ENCODE measurements at regions not wholly inside any gene's neighbourhood (a gene's known extent, or its start where the extent isn't known, plus 50 kb on each side); places are given as distances from the start of the nearest gene placed in this dataset.
"Not testable (repeated sequence)": the region's sequence is repeated elsewhere in the genome, so short reads cannot be mapped to it uniquely, and the experiment has no call there.

DNA sequence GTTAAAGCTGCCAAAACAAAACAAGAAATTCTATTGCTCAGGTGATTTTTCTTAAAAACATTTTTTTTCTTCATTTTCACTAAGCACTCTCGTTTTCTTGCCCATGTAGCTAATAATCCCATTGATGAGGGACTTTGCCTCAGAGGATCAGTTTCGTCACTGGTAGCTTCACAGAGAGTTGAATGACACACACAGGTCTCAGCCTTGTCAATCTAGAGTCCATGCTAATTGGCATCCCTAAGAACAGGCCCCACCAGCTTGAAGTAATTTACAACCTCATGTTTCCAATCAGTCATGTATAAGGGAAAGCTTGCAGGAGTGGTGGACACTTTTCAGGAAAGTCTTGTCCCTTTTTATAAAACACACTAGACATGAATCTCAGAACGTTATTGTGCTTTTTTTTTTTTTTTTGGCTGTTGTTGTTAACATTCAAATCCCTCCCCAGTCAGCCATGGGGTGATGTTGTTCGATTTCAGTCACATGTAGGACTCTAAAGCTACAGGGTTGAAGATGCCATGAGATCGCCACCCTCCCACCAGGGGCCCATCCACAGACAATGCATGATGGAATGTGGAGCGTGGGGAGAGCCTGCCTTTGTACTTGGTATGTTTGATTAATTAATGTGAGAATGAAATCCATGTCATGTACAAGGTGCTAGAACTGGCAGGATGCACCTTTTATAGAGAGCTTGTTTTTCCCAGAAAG, 232.4 kb upstream of the FZD8 start:
- no peak for DNase-seq

DNA sequence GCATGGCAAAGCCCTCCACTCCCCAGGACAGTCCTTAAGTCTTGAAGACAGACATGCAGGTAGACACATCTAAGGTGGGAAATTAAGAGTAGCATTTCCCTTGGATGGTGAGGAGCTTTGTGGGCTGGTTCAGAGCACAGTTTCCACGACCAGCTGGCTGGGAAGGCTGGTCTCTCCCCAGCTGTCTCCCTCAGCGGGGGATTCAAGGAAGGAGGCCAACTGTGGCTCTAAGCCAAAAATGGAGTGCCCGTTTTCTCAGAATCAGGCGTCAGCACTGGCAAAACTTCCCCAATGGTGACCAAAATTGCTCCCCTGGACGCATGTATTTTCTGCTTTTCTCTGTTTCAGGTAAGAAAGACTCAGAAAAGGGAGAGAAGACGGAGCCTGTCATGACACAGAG, 230.6 kb upstream of the FZD8 start:
- DNase-seq, result no peak

DNA sequence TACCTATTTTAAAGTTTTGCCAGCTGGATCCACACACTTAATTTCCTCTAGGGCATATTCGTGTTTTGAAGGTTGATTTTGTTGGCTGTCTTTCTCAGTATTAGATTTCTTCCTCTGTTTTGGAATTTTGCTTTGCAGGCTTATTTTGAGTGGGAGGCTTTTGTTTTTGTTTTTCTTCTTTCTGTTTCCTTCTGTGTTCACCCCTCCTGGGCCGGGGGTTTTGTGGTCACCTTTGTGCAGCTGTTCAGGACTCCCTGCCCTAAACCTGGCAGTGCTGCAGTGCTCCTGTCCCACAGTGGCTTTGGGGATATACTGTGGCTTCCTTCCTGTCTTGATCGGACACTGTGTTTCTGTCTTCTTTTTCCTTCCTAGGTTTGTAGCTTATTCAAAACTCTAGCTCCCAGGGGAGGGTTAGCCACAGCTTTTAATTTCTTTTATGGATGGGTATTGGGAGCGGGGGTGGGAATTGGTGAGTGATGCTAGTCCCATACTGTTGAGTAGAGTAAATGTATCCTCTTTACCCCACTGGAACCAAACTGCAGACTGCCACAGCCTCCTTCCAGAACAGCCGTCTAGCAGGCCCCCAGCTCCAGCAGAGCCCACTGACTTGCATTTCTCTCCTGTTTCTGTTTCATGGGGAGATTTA, 228.7 kb upstream of the FZD8 start:
- DNase-seq, result no peak

DNA sequence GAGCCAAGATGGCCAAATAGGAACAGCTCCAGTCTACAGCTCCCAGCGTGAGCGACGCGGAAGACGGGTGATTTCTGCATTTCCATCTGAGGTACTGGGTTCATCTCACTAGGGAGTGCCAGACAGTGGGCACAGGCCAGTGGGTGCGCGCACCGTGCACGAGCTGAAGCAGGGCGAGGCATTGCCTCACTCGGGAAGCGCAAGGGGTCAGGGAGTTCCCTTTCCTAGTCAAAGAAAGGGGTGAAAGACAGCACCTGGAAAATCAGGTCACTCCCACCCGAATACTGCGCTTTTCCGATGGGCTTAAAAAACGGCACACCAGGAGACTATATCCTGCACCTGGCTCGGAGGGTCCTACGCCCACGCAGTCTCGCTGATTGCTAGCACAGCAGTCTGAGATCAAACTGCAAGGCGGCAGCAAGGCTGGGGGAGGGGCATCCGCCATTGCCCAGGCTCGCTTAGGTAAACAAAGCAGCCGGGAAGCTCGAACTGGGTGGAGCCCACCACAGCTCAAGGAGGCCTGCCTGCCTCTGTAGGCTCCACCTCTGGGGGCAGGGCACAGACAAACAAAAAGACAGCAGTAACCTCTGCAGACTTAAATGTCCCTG, 216.7 kb upstream of the FZD8 start:
- not testable (repeated sequence) for DNase-seq

DNA sequence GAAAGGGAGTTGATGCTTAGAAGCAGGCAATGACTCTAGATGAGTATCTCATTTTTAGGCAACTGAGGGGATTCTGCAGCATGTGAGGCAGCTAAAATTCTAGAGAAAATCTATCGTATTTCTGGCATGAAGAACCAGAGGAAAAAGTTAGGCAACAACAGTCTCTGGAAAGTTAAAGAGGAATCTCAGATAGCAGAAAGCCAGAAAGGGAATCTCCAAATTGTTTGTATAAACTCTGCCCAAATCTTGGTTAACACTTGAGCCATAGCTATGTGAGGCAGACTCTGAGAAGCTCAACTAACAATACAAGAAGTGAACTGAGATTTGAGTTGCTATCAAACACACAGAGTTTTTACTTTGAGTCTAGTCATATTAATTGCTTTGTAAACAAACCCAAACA, 215.8 kb upstream of the FZD8 start:
- DNase-seq, result no peak

DNA sequence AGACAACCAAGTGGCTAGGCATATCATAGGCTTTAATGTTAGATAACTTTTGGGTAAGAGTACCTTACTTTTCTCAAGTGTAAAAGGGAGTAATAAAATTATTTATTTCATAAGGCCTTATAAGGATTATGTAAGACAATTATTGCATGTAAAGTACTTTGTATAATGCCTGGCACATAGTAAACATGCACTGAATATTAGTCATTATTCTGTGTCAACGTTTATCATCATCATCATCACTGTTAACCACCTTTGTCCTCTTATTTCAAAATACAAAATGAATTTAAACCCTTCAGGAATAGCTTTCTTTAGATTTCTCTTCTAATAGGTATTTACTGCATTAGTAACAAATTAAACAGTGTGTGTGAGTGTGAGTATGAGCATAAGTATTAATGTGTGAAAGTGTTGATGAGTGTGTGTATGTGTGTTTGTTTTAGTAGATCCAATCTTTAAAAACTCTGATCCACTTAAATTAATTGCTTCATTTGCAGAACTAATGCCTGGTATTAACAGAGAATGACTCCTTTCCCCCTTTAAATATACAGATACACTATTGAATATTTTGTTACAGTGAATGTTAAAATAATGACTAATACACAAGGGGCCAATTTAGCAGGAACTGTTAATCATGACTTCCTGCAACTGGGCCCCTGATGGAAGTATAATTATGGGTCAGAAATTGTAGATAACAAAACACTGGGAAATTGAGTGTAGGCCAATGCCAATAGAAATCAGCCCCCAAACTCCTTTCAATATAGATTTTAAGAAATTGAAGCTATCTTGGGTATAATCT, 213.3 kb upstream of the FZD8 start:
- no peak for DNase-seq

DNA sequence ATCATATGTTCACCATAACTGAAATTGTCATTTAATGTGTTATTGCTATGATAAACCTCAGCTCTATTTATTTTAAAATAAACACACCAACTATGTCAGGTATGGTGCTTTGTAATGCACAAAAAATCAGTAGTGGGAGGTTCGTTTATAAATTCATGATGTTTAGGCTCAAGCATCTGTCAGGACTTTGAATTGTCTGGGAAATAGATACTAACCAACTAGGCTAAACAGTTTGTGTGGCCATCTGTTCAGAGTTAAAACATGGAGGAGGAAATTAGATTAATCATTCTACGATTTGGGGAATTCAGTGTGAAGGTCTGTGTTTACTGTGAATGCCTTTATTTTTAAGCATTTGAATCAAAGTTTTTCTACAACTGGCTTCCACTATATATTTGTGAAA, 212.6 kb upstream of the FZD8 start:
- DNase-seq, result no peak

DNA sequence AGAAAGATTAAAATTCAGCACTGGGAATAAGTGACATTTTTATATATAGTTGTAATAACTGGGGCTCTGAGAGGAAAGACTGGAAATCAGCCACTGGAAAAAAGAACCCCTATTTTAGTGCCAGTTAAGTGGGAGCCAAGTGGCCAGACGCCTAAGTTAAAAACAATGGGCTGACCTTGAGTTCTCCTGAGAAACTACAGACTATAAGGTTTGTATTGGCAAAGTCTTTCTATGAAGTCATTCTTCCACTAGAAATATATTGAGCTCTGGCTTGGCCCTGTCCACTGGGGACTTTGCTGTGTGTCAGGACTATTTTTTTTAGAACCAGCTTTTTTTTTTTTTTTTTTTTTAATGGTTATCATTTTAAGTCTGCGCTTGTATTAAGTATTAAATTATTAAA, 210.6 kb upstream of the FZD8 start:
- no peak for DNase-seq

DNA sequence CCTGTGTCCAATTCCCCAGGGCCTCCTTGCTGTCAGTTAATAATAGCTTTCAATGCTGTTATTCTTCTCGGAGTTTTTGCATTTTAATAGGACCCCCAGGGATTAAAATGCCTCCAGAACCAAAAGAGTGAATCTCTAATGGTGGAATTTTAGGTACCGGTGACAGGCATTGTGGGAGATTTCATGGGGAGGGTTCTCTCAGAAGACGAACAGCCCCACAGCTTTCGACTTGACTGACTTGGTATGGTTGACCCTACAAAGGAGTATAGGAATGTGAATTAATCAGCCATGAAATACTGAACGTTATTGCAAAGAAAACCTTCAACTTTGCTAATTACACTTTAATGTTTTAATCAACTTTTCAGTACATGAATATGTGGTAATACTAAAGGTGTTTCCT, 206.3 kb upstream of the FZD8 start:
- no peak for DNase-seq

DNA sequence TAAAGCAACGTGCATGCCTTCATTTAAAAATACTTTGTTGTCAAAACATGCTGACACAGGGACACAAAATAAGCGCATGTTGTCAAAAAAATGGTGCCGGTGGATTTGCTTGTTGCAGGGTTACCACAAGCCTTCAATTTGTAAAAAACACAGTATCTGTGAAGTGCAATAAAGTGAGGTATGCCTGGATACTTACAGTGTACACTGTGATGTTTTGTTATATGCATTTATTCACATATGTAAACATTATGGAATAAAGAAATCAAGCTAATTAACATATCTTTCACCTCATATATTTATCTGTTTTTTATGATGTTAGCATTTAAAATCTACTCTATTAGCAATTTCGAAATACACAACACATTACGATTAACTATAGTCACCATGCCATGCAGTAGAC, 202.6 kb upstream of the FZD8 start:
- DNase-seq, result no peak

DNA sequence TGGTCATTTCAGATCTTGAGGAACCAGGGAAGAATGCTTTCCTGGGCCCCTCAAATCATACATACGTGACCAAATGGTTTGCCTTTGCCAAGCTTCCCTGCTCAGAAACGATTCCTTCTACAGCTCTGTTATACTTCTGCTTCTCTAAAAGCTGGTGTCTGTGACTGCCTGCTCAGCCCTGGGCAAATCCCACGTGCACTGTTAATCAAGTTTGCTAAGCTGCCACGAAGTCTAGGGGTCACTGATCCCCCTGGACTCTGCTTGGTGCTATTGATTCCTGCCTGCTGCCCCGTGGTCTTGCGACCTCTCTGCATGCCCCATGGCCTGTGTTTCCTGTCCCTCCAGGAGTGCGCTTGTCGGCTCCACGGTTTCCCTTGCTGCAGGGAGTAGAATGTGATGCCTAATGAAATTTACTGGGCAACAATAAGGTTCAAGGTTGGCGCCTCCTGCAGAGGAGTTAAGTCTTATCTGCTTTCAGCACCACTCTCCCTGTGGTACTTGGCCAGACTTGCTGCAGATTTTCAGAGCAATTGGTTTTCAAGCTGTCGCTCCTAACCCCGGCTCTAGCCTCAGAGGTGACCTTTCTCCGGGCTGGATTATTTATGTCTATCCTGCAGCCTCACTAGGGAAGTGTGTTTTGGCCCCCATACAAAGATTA, 201.6 kb upstream of the FZD8 start:
- DNase-seq, result no peak

DNA sequence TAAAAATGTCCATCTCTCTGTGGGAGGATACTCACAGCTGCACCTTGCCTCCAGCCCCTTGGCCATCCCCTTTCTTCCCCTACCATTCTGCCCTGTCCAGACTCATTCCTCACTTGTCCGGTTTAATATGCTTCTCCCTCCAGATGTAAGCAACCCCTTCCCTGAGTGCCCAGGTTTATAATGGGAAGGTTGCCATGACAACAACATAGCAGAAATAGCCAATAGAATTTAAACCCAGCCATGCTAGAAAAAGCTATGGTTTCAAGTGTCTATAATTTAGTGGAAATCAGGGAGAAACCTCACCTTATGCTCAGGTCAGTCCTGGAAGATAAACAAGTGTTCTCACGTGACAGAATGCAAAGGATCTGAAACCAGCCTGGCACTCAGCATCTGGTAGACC, 196.0 kb upstream of the FZD8 start:
- no peak for DNase-seq

DNA sequence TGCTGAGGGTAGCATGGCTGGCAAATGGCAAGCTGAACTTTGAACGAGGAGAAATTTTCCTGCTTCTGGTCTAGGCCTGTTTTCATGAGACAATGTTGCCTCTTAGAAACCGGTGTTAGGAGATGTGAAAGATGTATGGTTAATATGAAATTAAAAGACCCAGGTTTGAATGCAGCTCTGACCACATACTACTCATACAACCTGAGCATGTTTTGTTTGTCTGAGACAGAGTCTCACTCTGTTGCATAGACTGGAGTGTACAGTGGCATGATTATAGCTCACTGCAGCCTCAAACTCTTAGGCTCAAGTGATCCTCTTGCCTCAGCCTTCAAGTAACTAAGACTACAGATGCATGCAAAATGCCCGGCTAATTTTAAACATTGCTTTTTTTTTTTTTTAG, 193.4 kb upstream of the FZD8 start:
- DNase-seq, result no peak

DNA sequence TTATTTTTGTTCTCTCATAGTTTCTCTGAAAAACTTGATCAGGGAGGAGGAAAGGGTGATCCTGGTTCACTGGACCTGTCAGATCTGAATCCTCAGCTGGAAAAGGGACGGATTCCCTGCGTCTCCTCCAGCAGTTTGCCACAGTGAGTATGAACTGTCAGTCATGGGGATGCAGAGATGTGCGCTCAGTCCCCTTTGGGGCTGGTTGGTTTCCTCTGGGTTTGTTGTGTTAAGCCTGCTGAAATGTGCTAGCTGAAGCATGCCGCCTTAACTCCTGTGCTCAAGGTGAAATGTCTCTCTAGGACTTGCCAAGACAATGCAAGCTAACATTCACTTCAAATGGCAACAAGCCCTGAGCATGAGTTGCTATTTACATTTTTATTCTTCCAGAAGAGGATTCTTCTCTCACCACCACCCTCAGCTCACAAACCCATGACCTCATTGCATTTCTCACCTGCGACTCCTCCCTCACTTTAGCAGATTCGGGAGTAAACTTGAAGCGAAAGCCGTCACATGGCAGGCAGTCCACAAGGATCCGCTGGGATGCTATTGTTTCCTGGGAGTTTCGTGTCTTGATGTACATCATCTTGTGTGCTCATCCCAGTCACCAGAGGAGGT, 192.9 kb upstream of the FZD8 start:
- DNase-seq, result no peak

DNA sequence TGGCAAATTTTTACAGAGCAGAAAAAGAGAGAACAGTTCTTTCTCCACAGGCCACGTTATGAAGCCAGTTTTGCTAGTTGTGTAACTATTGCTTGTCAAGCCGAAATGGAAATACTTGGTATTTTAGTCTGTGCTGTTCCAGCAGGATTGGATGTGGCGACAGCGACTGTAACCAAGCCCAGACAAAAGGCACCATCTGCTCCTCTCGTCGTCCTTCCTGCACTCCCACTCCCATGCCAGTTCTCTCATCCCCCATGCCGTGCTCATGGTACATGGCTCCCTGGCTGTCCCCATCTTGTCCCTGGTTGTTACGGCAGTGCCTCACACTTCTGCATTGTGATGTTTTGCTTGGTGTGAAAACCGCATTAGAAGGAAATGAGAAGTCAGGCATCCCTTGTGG, 185.7 kb upstream of the FZD8 start:
- no peak for DNase-seq

DNA sequence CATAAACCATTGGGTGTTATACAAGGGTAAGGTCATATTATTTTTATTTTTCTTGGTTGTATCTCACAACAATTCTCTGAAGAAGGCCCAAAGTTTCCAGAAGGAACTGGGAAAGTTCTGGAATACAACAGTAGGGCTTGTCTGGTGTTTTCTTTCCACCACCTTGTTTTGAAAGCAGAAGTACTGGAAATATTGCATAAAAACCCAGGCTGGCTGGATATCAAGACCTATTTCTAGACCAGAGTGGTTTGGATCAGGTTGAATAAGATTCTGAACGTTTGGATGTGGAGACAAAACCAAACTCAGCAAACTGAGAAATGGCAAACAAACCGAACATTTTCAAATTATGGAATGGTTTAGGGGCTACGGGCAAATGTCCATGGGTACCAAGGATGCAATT, 182.6 kb upstream of the FZD8 start:
- no peak for DNase-seq

DNA sequence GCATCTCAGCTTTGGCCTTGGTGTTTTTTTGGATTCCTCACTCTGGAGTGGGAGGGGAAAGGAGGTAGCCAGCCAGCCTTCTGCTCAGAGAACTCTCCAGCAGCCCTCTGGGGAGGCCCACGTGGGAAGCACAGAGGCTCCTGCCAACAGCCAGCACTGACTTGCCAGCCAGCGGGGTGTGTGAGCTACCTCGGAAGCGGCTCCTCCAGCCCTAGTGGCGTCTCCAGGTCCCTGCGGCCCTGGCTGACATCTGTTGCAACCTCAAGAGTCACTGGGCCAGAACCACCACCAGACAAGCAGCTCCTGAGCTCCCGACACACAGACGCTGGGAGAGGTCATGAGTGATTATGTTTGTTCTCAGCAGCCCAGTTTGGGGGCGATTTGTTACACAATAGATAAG, 180.2 kb upstream of the FZD8 start:
- DNase-seq, result no peak

DNA sequence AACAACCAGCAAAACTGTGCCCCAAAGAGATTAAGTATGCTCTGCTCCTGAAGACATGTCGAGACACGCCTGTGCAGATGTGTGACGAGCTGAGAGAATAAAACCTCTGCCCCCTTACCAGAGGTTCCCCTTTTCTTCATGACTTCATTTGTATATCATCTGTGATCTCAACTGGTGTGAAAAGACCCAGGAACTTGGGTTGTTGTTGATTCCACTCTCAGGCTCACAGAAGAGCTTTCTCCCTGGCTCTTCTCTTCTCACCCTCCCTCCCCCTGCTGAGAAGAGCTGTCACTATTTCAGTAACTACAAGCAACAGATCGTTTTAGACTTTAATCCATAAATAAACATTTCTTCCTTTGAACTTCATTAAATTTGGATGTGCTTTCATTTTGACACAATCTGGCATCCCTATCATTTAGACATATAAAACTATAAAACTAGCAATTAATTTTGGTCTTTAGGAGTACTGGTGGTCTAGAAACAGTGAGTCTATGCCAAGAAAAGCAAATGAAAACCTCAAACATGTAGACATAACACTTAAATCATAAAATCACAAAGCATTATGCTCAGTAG, 179.3 kb upstream of the FZD8 start:
- DNase-seq, result no peak

DNA sequence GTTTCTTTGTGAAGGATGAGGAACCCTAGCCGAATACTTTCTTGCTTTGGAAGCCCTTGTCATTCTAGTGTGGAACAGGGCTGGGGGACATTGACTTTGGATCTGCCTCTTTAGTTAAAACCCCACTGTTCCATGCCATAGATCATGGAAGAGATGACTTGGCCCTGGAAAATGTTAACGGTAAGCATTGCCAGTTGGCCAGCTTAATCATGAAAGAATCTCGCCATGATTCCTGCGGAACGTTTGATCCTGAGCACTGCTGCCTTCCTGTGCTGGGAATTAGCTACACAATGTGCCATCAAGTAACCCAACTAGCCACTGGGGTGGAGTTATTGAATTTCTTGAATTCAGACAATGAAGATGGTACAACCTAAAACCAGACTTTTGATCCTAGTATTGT, 177.6 kb upstream of the FZD8 start:
- DNase-seq, result no peak

DNA sequence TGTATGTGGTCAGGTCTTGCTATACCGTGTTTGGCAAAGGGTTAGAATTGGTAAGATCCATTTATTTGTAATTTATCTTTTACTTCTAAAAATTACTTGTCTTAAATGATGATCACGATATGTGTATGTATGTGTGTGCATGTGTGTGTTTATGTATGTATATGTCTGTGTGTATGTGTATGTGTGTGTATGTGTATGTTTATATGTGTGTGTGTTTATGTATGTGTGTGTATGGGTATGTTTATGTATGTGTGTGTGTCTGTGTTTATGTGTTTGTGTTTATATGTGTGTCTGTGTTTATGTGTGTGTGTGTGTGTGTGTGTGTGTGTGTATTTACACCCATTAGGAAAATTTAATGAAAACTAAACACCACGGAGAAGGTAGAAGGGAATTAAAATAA, 176.9 kb upstream of the FZD8 start:
- no peak for DNase-seq

DNA sequence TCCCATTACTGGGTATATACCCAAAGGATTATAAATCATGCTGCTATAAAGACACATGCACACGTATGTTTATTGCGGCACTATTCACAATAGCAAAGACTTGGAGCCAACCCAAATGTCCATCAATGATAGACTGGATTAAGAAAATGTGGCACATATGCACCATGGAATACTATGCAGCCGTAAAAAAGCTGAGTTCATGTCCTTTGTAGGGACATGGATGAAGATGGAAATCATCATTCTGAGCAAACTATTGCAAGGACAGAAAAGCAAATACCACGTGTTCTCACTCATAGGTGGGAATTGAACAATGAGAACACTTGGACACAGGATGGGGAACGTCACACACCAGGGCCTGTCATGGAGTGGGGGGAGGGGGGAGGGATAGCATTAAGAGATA, 175.0 kb upstream of the FZD8 start:
- not testable (repeated sequence) for DNase-seq

DNA sequence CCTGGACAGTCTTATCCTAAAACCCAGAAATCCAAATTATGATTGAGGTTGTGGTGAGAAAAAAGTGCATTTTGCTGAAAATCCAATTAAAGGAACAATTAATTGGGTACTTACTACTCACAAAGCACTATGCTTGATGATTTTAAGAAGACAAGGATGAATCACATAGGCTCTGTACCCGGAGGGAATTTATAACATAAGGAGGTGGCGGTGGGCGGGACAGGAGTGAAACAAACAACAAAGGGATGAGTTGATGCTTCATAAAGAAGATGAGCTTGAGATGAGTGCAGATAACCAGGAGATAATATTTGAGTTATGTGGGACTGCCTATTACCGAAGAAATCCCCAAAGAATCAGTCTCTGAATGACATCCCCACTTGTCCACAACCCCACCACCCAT, 171.1 kb upstream of the FZD8 start:
- DNase-seq, result no peak

DNA sequence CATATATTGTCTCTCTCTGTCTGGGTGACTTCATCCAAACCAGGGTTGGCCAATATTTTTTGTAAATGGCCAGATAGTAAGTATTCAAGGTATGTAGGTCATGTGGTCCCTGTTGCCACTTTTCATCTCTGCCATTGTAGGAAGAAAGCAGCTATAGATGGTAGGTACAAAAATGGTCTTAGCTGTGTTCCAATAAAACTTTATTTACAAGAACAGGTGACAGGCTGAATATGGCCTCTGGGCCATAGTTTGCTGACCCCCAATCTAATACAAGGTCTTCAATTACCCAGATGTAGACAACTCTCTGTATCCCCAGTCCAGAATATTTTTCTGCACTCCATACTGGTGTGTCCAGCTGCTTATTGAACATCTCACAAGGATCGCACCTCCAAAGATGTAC, 166.2 kb upstream of the FZD8 start:
- no peak for DNase-seq
